Neural cell (in vitro differentiated cells): ENCODE measurements at regions not wholly inside any gene's neighbourhood (a gene's known extent, or its start where the extent isn't known, plus 50 kb on each side); places are given as distances from the start of the nearest gene placed in this dataset.
A peak's percentile ranks its signal among the peaks of the same experiment; 100 is the strongest.

Experiments used
- H2AFZ ChIP-seq: fragments of 200-600, 300-800 bp; sonication (generic), shearing (Covaris generic); 2 replicates; pipeline ENCODE4 v1.6.0; 2014; ENCODE audit warnings: low read depth, mild to moderate bottlenecking, antibody characterized with exemption, low read length, moderate library complexity
- H3F3A ChIP-seq: fragments of 200-600 bp; shearing (Covaris generic); 2 replicates; pipeline ENCODE4 v1.6.1; 2016; ENCODE audit warnings: mild to moderate bottlenecking, moderate library complexity, mixed read lengths, antibody characterized with exemption, low read length; ENCODE audit not compliant: insufficient read depth, poor library complexity, severe bottlenecking
- H3K27ac ChIP-seq: fragments of 200-600, 300-800 bp; sonication (generic), shearing (Covaris generic); 2 replicates; pipeline ENCODE4 v1.5.1; 2014; ENCODE audit warnings: mild to moderate bottlenecking, low read length, moderate library complexity
- H3K27me3 ChIP-seq: fragments of 300-800, 200-600 bp; sonication (generic), shearing (Covaris generic); 2 replicates; pipeline ENCODE4 v1.6.0; 2014; ENCODE audit warnings: mild to moderate bottlenecking, low read depth, low read length, moderate library complexity; ENCODE audit not compliant: insufficient read depth
- H3K36me3 ChIP-seq: fragments of 300-800, 200-600 bp; sonication (generic), shearing (Covaris generic); 2 replicates; pipeline ENCODE4 v1.5.1; 2014; ENCODE audit warnings: mild to moderate bottlenecking, antibody characterized with exemption, low read length, moderate library complexity; ENCODE audit not compliant: insufficient read depth
- H3K4me2 ChIP-seq: fragments of 300-800, 200-600 bp; sonication (generic), shearing (Covaris generic); 2 replicates; pipeline ENCODE4 v1.6.0; 2014; ENCODE audit warnings: mild to moderate bottlenecking, low read length
- H3K4me3 ChIP-seq: fragments of 300-800, 200-600 bp; sonication (generic), shearing (Covaris generic); 2 replicates; pipeline ENCODE4 v1.5.1; 2014; ENCODE audit warnings: mild to moderate bottlenecking, low read length, moderate library complexity
- H3K79me2 ChIP-seq: fragments of 200-600 bp; shearing (Covaris generic); replicated peaks from 2 replicates; pipeline ENCODE4 v1.6.0; 2014; ENCODE audit warnings: mild to moderate bottlenecking, low read length, moderate library complexity; ENCODE audit not compliant: insufficient read depth
- H3K9ac ChIP-seq: fragments of 300-800, 200-600 bp; sonication (generic), shearing (Covaris generic); 2 replicates; pipeline ENCODE4 v1.6.1; 2016; ENCODE audit warnings: mild to moderate bottlenecking, low read length, mixed read lengths
- H3K9me2 ChIP-seq: fragments of 200-600 bp; shearing (Covaris generic); 2 replicates; pipeline ENCODE4 v1.6.1; 2016; ENCODE audit warnings: mild to moderate bottlenecking, low read length, mixed read lengths; ENCODE audit not compliant: insufficient read depth
- H3K9me3 ChIP-seq: fragments of 200-600, 300-800 bp; sonication (generic), shearing (Covaris generic); 2 replicates; pipeline ENCODE4 v1.6.1; 2016; ENCODE audit warnings: mild to moderate bottlenecking, mixed run types, low read length, moderate library complexity, mixed read lengths
- H4K20me1 ChIP-seq: fragments of 200-600 bp; shearing (Covaris generic); 2 replicates; pipeline ENCODE4 v1.6.1; 2016; ENCODE audit warnings: mild to moderate bottlenecking, mixed run types; ENCODE audit not compliant: insufficient read depth
- EP300 ChIP-seq: fragments of 450-650 bp; conservative IDR thresholded peaks from 2 replicates; pipeline ENCODE4 v1.6.1; 2014; ENCODE audit warnings: antibody characterized with exemption, mild to moderate bottlenecking, moderate library complexity; ENCODE audit not compliant: poor library complexity, severe bottlenecking
- EZH2 ChIP-seq: fragments of 200-600, 300-800 bp; shearing (Covaris generic), sonication (generic); IDR thresholded peaks from 2 replicates; pipeline ENCODE4 v1.6.1; 2014; ENCODE audit warnings: antibody characterized with exemption, low read length, borderline replicate concordance, mild to moderate bottlenecking; ENCODE audit not compliant: insufficient read depth, poor library complexity, severe bottlenecking
- MXI1 ChIP-seq: fragments of 450-650 bp; conservative IDR thresholded peaks from 2 replicates; pipeline ENCODE4 v1.6.1; 2014; ENCODE audit warnings: antibody characterized with exemption, mild to moderate bottlenecking; ENCODE audit not compliant: poor library complexity, severe bottlenecking
- POLR2AphosphoS5 ChIP-seq: IDR thresholded peaks from 2 replicates; pipeline ENCODE4 v1.6.1; 2012
- RAD21 ChIP-seq: fragments of 450-650 bp; conservative IDR thresholded peaks from 2 replicates; pipeline ENCODE4 v1.6.1; 2014; ENCODE audit warnings: antibody characterized with exemption, mild to moderate bottlenecking, moderate library complexity
- SMC3 ChIP-seq: fragments of 450-650 bp; conservative IDR thresholded peaks from 2 replicates; pipeline ENCODE4 v1.6.1; 2014; ENCODE audit warnings: antibody characterized with exemption, mild to moderate bottlenecking, moderate library complexity; ENCODE audit not compliant: poor library complexity
- TAF1 ChIP-seq: IDR thresholded peaks from 2 replicates; pipeline ENCODE4 v1.6.1; 2012; ENCODE audit warnings: low read depth
- TF ChIP-seq, protein P1 (sequence below): IDR thresholded peaks from 2 replicates; pipeline ENCODE4 v1.6.1; 2012; ENCODE audit warnings: borderline replicate concordance
- TF ChIP-seq, protein P2 (sequence below): fragments of 450-650 bp; IDR thresholded peaks from 2 replicates; pipeline ENCODE4 v1.5.1; 2014; ENCODE audit warnings: antibody characterized with exemption, mild to moderate bottlenecking, moderate library complexity; ENCODE audit not compliant: poor library complexity, severe bottlenecking

- peaks cover 9% of the 10 kb centered on the region for H3F3A ChIP-seq
- H2AFZ ChIP-seq: no peak overlapping the region
- H3K27me3 ChIP-seq: no peaks in the 10 kb centered on the region
- peak overlapping the region; percentile 97 for H3K27ac ChIP-seq
- no peaks in the 10 kb centered on the region for H3K36me3 ChIP-seq
- H3K9ac ChIP-seq: peak overlapping the region; percentile 70
- H4K20me1 ChIP-seq: no peaks in the 10 kb centered on the region
- TF ChIP-seq, protein P1, sequence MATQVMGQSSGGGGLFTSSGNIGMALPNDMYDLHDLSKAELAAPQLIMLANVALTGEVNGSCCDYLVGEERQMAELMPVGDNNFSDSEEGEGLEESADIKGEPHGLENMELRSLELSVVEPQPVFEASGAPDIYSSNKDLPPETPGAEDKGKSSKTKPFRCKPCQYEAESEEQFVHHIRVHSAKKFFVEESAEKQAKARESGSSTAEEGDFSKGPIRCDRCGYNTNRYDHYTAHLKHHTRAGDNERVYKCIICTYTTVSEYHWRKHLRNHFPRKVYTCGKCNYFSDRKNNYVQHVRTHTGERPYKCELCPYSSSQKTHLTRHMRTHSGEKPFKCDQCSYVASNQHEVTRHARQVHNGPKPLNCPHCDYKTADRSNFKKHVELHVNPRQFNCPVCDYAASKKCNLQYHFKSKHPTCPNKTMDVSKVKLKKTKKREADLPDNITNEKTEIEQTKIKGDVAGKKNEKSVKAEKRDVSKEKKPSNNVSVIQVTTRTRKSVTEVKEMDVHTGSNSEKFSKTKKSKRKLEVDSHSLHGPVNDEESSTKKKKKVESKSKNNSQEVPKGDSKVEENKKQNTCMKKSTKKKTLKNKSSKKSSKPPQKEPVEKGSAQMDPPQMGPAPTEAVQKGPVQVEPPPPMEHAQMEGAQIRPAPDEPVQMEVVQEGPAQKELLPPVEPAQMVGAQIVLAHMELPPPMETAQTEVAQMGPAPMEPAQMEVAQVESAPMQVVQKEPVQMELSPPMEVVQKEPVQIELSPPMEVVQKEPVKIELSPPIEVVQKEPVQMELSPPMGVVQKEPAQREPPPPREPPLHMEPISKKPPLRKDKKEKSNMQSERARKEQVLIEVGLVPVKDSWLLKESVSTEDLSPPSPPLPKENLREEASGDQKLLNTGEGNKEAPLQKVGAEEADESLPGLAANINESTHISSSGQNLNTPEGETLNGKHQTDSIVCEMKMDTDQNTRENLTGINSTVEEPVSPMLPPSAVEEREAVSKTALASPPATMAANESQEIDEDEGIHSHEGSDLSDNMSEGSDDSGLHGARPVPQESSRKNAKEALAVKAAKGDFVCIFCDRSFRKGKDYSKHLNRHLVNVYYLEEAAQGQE: no peak
- TF ChIP-seq, protein P2, sequence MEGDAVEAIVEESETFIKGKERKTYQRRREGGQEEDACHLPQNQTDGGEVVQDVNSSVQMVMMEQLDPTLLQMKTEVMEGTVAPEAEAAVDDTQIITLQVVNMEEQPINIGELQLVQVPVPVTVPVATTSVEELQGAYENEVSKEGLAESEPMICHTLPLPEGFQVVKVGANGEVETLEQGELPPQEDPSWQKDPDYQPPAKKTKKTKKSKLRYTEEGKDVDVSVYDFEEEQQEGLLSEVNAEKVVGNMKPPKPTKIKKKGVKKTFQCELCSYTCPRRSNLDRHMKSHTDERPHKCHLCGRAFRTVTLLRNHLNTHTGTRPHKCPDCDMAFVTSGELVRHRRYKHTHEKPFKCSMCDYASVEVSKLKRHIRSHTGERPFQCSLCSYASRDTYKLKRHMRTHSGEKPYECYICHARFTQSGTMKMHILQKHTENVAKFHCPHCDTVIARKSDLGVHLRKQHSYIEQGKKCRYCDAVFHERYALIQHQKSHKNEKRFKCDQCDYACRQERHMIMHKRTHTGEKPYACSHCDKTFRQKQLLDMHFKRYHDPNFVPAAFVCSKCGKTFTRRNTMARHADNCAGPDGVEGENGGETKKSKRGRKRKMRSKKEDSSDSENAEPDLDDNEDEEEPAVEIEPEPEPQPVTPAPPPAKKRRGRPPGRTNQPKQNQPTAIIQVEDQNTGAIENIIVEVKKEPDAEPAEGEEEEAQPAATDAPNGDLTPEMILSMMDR: no peak
- TF ChIP-seq MXI1 (no peak), RAD21 (no peak), EP300 (no peak), SMC3 (no peak), POLR2AphosphoS5 (no peak), EZH2 (no peak), TAF1 (no peak)
- no peaks in the 10 kb centered on the region for H3K79me2 ChIP-seq
- no peaks in the 10 kb centered on the region for H3K9me3 ChIP-seq
- H3K4me3 ChIP-seq: peak overlapping the region; percentile 43
- H3K9me2 ChIP-seq: no peaks in the 10 kb centered on the region
- H3K4me2 ChIP-seq: peak overlapping the region; percentile 46
Measured at GRCh38 chr22:27023591-27023990, 366.2 kb downstream of the MIAT start.

GRCh38 chr22:27024982-27025381 lies 367.6 kb downstream of the MIAT start:
- Histone ChIP-seq H3K4me2 (no peak overlapping the region), H3K9ac (no peak overlapping the region), H3F3A (peaks cover 9% of the 10 kb centered on the region), H3K9me3 (no peaks in the 10 kb centered on the region), H3K4me3 (no peak overlapping the region), H4K20me1 (no peaks in the 10 kb centered on the region), H3K36me3 (no peaks in the 10 kb centered on the region), H3K27ac (peak overlapping the region; percentile 97), H3K9me2 (no peaks in the 10 kb centered on the region), H2AFZ (no peak overlapping the region), H3K27me3 (no peaks in the 10 kb centered on the region), H3K79me2 (no peaks in the 10 kb centered on the region)
- TF ChIP-seq POLR2AphosphoS5 (no peak), SMC3 (no peak), TAF1 (no peak), MXI1 (no peak), EZH2 (no peak), RAD21 (no peak), EP300 (no peak)
- TF ChIP-seq, protein P1: no peak
- TF ChIP-seq, protein P2: no peak
